ENCODE measurements at regions not wholly inside any gene's neighbourhood (a gene's known extent, or its start where the extent isn't known, plus 50 kb on each side); places are given as distances from the start of the nearest gene placed in this dataset.

DNA sequence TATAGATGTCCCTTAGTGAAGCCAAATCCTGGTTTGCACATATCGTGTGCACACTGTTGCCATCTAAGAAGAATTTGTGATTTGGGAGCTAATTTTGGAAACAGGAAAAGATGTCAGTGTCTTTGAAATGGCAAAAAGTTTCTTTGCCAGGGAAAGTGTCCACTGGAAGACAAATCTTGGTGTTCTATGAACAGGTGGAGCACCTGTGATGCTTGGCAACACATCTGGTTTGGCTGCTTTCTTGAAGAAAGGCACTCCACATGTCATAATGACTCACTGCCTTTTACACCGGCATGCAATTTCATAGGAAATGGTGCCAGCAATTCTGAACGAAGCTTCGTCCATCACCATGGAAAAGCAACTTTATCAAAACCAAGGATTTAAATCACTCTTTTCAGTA lies 1040.0 kb upstream of the MAP3K7 start:
- Histone ChIP-seq H3K36me3 (ENCODE audit: control insufficient read depth, insufficient read depth, low read length) (no peaks in the 10 kb centered on the region), H3K27me3 (ENCODE audit: control insufficient read depth, insufficient read depth, low read length, poor library complexity, severe bottlenecking) (no peaks in the 10 kb centered on the region), H3K4me1 (ENCODE audit: control insufficient read depth, insufficient read depth, low read length) (no peaks in the 10 kb centered on the region), H3K4me3 (ENCODE audit: insufficient read depth, low read depth, low read length) (no peak overlapping the region), H3K27ac (ENCODE audit: insufficient read depth, low read depth, low read length, poor library complexity, severe bottlenecking) (no peak overlapping the region), H3K9me3 (ENCODE audit: control insufficient read depth, low read length) (no peaks in the 10 kb centered on the region)
- WGBS, 2 experiments = 97% methylated on average over 4 of the region's 4 CpGs

DNA sequence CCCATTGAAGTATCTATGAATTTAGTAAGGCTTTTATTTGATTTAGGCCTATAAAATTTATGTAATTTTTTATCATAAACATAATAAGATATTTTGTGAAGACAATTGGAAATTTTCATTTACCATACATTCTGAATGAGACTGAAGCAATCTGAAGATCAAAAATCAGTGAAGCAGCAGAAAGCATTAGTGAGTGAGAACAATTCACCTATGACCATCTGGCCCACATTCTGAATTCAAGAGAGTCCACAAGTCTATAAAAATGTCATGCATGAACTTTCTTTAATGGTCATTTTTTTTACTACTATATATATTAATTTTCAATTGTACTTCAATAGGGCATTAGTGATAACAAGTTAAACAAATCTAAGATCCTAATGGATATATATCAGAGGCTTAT lies 1026.6 kb upstream of the MAP3K7 start:
- H3K4me1 ChIP-seq (ENCODE audit: control insufficient read depth, insufficient read depth, low read length) = no peaks in the 10 kb centered on the region
- H3K27me3 ChIP-seq (ENCODE audit: control insufficient read depth, insufficient read depth, low read length, poor library complexity, severe bottlenecking) = no peaks in the 10 kb centered on the region
- H3K9me3 ChIP-seq (ENCODE audit: control insufficient read depth, low read length) = no peaks in the 10 kb centered on the region
- H3K27ac ChIP-seq (ENCODE audit: insufficient read depth, low read depth, low read length, poor library complexity, severe bottlenecking) = no peak overlapping the region
- no peak overlapping the region for H3K4me3 ChIP-seq (ENCODE audit: insufficient read depth, low read depth, low read length)
- no peaks in the 10 kb centered on the region for H3K36me3 ChIP-seq (ENCODE audit: control insufficient read depth, insufficient read depth, low read length)

DNA sequence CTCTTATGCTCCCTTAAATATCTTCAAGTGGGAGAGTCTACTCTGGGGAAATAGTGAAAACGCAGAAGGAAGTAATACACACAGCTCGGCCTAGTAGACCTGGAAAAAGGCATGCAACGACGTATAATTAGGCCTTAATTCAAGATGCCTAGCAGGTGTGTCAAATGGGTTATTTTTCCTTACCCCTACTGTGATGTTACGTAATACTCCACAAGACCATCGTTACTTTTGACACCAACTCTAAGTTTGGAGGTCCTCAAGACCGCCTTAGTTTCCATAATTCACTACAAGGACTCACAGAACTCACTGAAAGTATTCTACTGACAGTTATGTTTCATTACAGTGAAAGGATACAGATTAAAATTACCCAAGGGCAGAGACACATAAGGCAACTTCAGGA lies 1024.3 kb upstream of the MAP3K7 start:
- Histone ChIP-seq H3K4me1 (ENCODE audit: control insufficient read depth, insufficient read depth, low read length) (no peaks in the 10 kb centered on the region), H3K27ac (ENCODE audit: insufficient read depth, low read depth, low read length, poor library complexity, severe bottlenecking) (no peak overlapping the region), H3K27me3 (ENCODE audit: control insufficient read depth, insufficient read depth, low read length, poor library complexity, severe bottlenecking) (no peaks in the 10 kb centered on the region), H3K36me3 (ENCODE audit: control insufficient read depth, insufficient read depth, low read length) (no peaks in the 10 kb centered on the region), H3K9me3 (ENCODE audit: control insufficient read depth, low read length) (peaks cover under 1% of the 10 kb centered on the region), H3K4me3 (ENCODE audit: insufficient read depth, low read depth, low read length) (no peak overlapping the region)
- 96 to 98% methylated on average over 7 of the region's 7 CpGs for WGBS, 2 experiments

DNA sequence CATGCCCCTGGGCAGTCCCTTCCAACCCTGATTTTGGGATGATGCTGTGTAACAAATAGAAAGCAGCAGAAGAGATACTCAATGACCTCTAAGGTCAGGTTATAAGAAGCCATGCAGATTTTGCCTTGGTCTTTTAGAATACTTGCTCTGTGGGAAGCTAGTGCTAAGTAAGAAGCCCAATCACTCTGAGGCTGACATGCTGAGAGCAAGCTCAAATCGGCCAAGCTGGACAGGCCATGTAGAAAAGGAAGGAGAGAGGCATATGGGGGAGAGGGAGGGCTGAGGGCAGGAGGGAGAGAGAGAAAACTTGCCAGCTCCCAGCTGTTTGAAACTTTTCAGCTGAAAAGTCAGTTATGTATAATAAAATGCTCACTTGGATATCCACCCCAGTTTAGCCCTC lies 1021.6 kb upstream of the MAP3K7 start:
- Histone ChIP-seq H3K27ac (ENCODE audit: insufficient read depth, low read depth, low read length, poor library complexity, severe bottlenecking) (no peak overlapping the region), H3K4me3 (ENCODE audit: insufficient read depth, low read depth, low read length) (no peak overlapping the region), H3K9me3 (ENCODE audit: control insufficient read depth, low read length) (peaks cover 2% of the 10 kb centered on the region), H3K4me1 (ENCODE audit: control insufficient read depth, insufficient read depth, low read length) (no peaks in the 10 kb centered on the region), H3K27me3 (ENCODE audit: control insufficient read depth, insufficient read depth, low read length, poor library complexity, severe bottlenecking) (no peaks in the 10 kb centered on the region), H3K36me3 (ENCODE audit: control insufficient read depth, insufficient read depth, low read length) (no peaks in the 10 kb centered on the region)
- WGBS, 2 experiments = 22 to 25% methylated on average over 1 of the region's 1 CpG

DNA sequence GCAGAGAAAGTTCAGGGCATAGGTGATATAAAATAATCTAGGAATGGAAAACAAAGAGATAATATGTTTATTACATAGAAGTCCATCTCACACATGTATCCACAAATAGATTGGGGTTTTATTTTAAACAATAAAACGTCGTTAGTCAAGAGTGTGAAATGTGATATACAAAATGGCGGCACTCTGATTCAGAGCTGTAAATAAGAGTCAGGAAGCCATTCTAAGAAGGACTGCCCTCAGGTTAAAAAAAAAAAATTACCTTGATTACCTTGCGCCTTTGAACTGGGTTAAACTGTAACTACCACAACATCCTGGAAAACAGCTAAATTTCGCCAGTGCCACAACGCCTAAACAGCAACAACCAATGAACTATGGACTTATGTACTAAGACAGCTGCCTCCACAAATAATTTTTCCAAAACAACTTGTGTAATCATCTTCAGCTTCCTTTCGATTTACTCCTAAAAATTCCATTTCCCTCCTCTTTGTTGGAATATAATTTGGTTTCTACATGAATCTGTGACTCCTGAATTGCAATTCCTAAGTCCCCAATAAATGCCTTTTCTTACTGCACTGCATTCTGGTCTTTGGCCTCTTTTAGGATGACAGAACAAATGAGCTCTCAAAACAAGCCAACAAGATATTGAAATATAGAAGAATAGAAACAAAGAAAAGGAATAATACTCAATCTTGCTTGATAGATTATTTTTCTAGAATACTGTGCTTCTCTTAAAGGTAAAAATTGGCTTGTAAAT lies 1019.5 kb upstream of the MAP3K7 start:
- Histone ChIP-seq H3K36me3 (ENCODE audit: control insufficient read depth, insufficient read depth, low read length) (no peaks in the 10 kb centered on the region), H3K27ac (ENCODE audit: insufficient read depth, low read depth, low read length, poor library complexity, severe bottlenecking) (no peak overlapping the region), H3K9me3 (ENCODE audit: control insufficient read depth, low read length) (peaks cover 2% of the 10 kb centered on the region), H3K4me3 (ENCODE audit: insufficient read depth, low read depth, low read length) (no peak overlapping the region), H3K27me3 (ENCODE audit: control insufficient read depth, insufficient read depth, low read length, poor library complexity, severe bottlenecking) (no peaks in the 10 kb centered on the region), H3K4me1 (ENCODE audit: control insufficient read depth, insufficient read depth, low read length) (no peaks in the 10 kb centered on the region)
- 91 to 97% methylated on average over 7 of the region's 7 CpGs for WGBS, 2 experiments

DNA sequence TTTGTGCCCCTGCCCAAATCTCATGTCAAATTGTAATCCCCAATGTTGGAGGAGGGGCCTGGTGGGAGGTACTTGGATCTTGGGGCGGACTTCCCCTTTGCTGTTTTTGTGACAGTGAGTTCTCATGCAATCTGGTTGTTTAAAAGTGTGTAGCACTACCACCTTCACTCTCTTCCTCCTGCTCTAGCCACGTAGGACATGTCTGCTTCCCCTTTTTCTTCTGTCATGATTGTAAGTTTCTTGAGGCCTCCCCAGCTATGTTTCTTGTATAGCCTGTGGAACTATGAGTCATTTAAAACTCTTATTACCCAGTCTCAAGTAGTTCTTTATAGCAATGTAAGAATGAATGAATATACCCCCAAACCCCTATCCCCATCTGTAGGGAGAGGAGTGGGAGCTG lies 1013.7 kb upstream of the MAP3K7 start:
- Histone ChIP-seq H3K9me3 (ENCODE audit: control insufficient read depth, low read length) (no peaks in the 10 kb centered on the region), H3K27me3 (ENCODE audit: control insufficient read depth, insufficient read depth, low read length, poor library complexity, severe bottlenecking) (no peaks in the 10 kb centered on the region), H3K4me1 (ENCODE audit: control insufficient read depth, insufficient read depth, low read length) (no peaks in the 10 kb centered on the region), H3K36me3 (ENCODE audit: control insufficient read depth, insufficient read depth, low read length) (no peaks in the 10 kb centered on the region), H3K27ac (ENCODE audit: insufficient read depth, low read depth, low read length, poor library complexity, severe bottlenecking) (no peak overlapping the region), H3K4me3 (ENCODE audit: insufficient read depth, low read depth, low read length) (no peak overlapping the region)
- WGBS, 2 experiments = 86 to 100% methylated on average over 1 to 2 of the region's 2 CpGs

DNA sequence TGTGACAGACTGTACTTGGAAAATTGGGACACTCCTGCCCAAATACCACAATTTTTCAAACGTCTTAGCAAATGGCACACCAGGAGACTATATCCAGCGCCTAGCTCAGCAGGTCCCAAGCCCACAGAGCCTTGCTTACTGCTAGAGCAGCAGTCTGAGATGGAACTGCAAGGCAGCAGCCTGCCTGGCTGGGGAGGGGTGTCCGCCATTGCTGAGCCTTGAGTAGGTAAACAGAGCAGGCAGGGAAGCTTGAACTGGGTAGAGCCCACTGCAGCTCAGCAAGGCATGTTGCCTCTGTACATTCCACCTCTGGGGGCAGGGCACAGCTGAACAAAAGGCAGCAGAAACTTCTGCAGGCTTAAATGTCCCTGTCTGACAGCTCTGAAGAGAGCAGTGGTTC lies 1003.3 kb upstream of the MAP3K7 start:
- Histone ChIP-seq H3K4me3 (ENCODE audit: insufficient read depth, low read depth, low read length) (no peak overlapping the region), H3K36me3 (ENCODE audit: control insufficient read depth, insufficient read depth, low read length) (no peaks in the 10 kb centered on the region), H3K27ac (ENCODE audit: insufficient read depth, low read depth, low read length, poor library complexity, severe bottlenecking) (no peak overlapping the region), H3K4me1 (ENCODE audit: control insufficient read depth, insufficient read depth, low read length) (no peaks in the 10 kb centered on the region), H3K9me3 (ENCODE audit: control insufficient read depth, low read length) (no peaks in the 10 kb centered on the region), H3K27me3 (ENCODE audit: control insufficient read depth, insufficient read depth, low read length, poor library complexity, severe bottlenecking) (no peaks in the 10 kb centered on the region)
- WGBS, 2 experiments = 59 to 60% methylated on average over 3 of the region's 3 CpGs

DNA sequence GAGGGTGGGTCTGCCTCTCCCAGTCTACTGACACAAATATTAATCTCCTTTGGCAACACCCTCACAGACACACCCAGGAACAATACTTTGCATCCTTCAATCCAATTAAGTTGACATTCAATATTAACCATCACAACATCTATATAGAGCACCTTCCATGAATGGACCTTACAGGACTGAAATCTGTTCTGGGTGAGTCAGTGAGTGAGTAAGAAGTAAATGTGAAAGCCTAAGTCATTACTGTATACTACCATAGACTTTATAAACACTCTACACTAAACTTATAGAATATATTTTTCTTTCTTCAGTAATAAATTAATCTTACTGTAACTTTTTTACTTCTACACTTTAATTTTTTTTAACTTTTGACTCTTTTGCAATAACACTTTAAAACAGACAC lies 993.8 kb upstream of the MAP3K7 start:
- Histone ChIP-seq H3K36me3 (ENCODE audit: control insufficient read depth, insufficient read depth, low read length) (no peaks in the 10 kb centered on the region), H3K27me3 (ENCODE audit: control insufficient read depth, insufficient read depth, low read length, poor library complexity, severe bottlenecking) (no peaks in the 10 kb centered on the region), H3K4me1 (ENCODE audit: control insufficient read depth, insufficient read depth, low read length) (no peaks in the 10 kb centered on the region)

DNA sequence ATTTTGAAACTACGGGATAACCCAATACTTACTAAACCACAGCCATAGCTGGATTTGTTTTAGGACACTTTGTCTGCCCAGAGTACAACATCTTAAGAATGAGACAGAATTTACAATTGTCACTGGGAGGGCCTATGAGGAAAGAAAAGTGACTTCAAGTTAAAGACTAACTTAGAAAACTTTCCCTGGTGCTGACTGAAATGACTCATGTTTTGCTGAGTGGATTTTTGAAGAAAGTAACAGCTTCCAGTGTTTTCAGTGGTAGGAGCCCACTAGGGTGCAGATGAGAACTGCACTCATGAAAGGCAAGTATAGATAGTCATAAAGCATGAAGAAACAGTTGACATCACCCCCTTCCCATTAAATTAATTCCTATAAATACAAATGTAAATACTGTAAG lies 988.2 kb upstream of the MAP3K7 start:
- Histone ChIP-seq H3K27ac (ENCODE audit: insufficient read depth, low read depth, low read length, poor library complexity, severe bottlenecking) (no peak overlapping the region), H3K4me3 (ENCODE audit: insufficient read depth, low read depth, low read length) (no peak overlapping the region), H3K27me3 (ENCODE audit: control insufficient read depth, insufficient read depth, low read length, poor library complexity, severe bottlenecking) (no peaks in the 10 kb centered on the region), H3K4me1 (ENCODE audit: control insufficient read depth, insufficient read depth, low read length) (no peaks in the 10 kb centered on the region), H3K9me3 (ENCODE audit: control insufficient read depth, low read length) (no peaks in the 10 kb centered on the region), H3K36me3 (ENCODE audit: control insufficient read depth, insufficient read depth, low read length) (no peaks in the 10 kb centered on the region)
- WGBS, 2 experiments = 83 to 86% methylated on average over 1 of the region's 1 CpG

More for the DNA sequence above, 993.8 kb upstream of the MAP3K7 start:
- Histone ChIP-seq H3K4me3 (ENCODE audit: insufficient read depth, low read depth, low read length) (no peak overlapping the region), H3K27ac (ENCODE audit: insufficient read depth, low read depth, low read length, poor library complexity, severe bottlenecking) (no peak overlapping the region), H3K9me3 (ENCODE audit: control insufficient read depth, low read length) (no peaks in the 10 kb centered on the region)

DNA sequence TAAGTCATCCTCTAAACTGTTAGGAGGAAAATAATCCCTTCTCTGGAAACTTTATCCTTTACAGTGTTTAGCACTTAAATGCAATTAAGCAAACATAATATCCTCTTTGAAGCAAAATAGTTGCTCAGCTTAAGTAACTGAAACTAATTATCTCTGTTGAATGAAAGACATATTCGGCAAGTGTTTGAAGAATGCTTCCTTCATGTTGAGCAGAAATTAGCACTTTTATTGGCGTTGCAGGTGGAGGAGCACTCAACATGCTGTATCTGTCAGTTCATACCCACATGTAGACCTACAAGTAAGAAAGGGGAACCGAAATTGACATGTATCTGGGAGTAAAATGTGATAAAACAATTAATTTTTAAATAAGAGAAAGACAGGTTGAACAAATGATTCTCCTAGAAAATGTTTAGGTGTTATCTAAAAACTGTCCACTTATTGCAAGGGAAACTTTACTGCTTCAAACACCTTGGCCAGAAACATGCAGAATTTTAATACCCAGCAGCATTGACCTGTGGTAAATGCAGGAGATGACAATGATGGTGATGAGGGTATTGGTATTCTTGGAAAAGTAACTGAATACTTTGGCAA lies 987.0 kb upstream of the MAP3K7 start:
- H3K27me3 ChIP-seq (ENCODE audit: control insufficient read depth, insufficient read depth, low read length, poor library complexity, severe bottlenecking) = no peaks in the 10 kb centered on the region
- H3K36me3 ChIP-seq (ENCODE audit: control insufficient read depth, insufficient read depth, low read length) = no peaks in the 10 kb centered on the region
- no peaks in the 10 kb centered on the region for H3K4me1 ChIP-seq (ENCODE audit: control insufficient read depth, insufficient read depth, low read length)
- no peak overlapping the region for H3K4me3 ChIP-seq (ENCODE audit: insufficient read depth, low read depth, low read length)
- WGBS, 2 experiments = 72 to 85% methylated on average over 3 of the region's 3 CpGs
- no peaks in the 10 kb centered on the region for H3K9me3 ChIP-seq (ENCODE audit: control insufficient read depth, low read length)
- H3K27ac ChIP-seq (ENCODE audit: insufficient read depth, low read depth, low read length, poor library complexity, severe bottlenecking) = no peak overlapping the region

Measured in ectodermal cell (in vitro differentiated cells).